ENCODE measurements at regions not wholly inside any gene's neighbourhood (a gene's known extent, or its start where the extent isn't known, plus 50 kb on each side); places are given as distances from the start of the nearest gene placed in this dataset.
"Not testable (repeated sequence)": the region's sequence is repeated elsewhere in the genome, so short reads cannot be mapped to it uniquely, and the experiment has no call there.

- Histone ChIP-seq H3K9me3 (ENCODE audit: control insufficient read depth, insufficient read depth, low read depth, low read length) (no peaks in the 10 kb centered on the region), H3K27me3 (ENCODE audit: control insufficient read depth, insufficient read depth, low read length) (no peaks in the 10 kb centered on the region), H3K4me1 (ENCODE audit: control insufficient read depth, insufficient read depth, low read length) (0 out of 2 replicates have a peak, but pooled peaks cover 2% of the 10 kb centered on the region), H3K4me3 (ENCODE audit: low read depth, low read length) (no peak overlapping the region), H3K9ac (ENCODE audit: low read length) (no peak overlapping the region), H3K36me3 (ENCODE audit: control insufficient read depth, insufficient read depth, low read length) (no peaks in the 10 kb centered on the region), H3K27ac (ENCODE audit: low read depth, low read length) (no peak overlapping the region)
These were observed 293.9 kb downstream of the QKI start for GRCh38 chr6:163708466-163708865.

GRCh38 chr6:163707387-163708355, 293.2 kb downstream of the QKI start:
- Histone ChIP-seq H3K36me3 (ENCODE audit: control insufficient read depth, insufficient read depth, low read length) (no peaks in the 10 kb centered on the region), H3K27ac (ENCODE audit: low read depth, low read length) (no peak overlapping the region), H3K4me1 (ENCODE audit: control insufficient read depth, insufficient read depth, low read length) (0 out of 2 replicates have a peak, but pooled peaks cover 2% of the 10 kb centered on the region), H3K9me3 (ENCODE audit: control insufficient read depth, insufficient read depth, low read depth, low read length) (no peaks in the 10 kb centered on the region), H3K27me3 (ENCODE audit: control insufficient read depth, insufficient read depth, low read length) (no peaks in the 10 kb centered on the region), H3K4me3 (ENCODE audit: low read depth, low read length) (no peak overlapping the region), H3K9ac (ENCODE audit: low read length) (no peak overlapping the region)

GRCh38 chr6:163706500-163707087, 292.1 kb downstream of the QKI start:
- no peak overlapping the region for H3K4me3 ChIP-seq (ENCODE audit: low read depth, low read length)
- H3K27me3 ChIP-seq (ENCODE audit: control insufficient read depth, insufficient read depth, low read length) = no peaks in the 10 kb centered on the region
- no peaks in the 10 kb centered on the region for H3K36me3 ChIP-seq (ENCODE audit: control insufficient read depth, insufficient read depth, low read length)
- H3K4me1 ChIP-seq (ENCODE audit: control insufficient read depth, insufficient read depth, low read length) = 0 out of 2 replicates have a peak, but pooled peaks cover 2% of the 10 kb centered on the region
- H3K27ac ChIP-seq (ENCODE audit: low read depth, low read length) = no peak overlapping the region
- no peaks in the 10 kb centered on the region for H3K9me3 ChIP-seq (ENCODE audit: control insufficient read depth, insufficient read depth, low read depth, low read length)
- H3K9ac ChIP-seq (ENCODE audit: low read length) = no peak overlapping the region

DNA sequence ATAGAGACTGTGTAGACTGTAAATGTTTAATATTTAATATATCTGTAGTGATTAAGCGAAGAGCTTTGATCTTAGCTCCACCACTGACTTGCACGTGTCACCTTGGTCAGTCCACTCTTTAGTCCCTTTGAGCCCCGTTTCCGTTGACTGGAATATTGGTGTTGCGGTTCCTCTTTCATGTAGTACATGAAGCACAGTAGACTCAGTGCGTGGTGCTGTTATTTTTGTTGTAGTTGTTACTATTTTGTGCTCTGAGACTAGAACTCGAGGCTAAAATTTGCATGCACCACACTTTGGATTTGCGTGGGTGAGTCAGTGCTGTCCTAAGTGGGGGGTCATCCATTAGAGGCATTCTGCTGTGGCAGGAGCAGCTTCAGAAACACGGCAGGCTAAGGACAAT, 291.4 kb downstream of the QKI start:
- Histone ChIP-seq H3K4me1 (ENCODE audit: control insufficient read depth, insufficient read depth, low read length) (0 out of 2 replicates have a peak, but pooled peaks cover 2% of the 10 kb centered on the region), H3K27ac (ENCODE audit: low read depth, low read length) (no peak overlapping the region), H3K9ac (ENCODE audit: low read length) (no peak overlapping the region)

DNA sequence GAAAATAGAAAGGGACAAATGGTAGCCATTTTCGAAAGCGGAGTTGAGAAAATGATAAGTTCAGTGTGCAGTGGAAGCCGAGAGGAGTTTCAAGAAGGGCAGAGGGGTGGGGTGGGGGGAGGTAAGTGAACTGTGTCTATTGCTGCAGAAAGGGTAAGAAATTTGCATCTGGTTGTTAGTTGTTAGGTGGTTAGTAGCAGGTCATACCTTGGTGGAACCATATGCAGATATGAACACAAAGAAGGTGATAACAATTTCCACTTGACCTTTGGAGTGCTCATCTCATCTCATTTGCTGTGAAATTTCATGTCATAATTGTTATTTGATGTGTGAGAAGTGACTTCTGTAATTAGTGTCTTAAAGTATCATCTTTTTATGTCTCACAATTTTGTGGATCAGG, 288.2 kb downstream of the QKI start:
- Histone ChIP-seq H3K4me1 (ENCODE audit: control insufficient read depth, insufficient read depth, low read length) (0 out of 2 replicates have a peak, but pooled peaks cover 2% of the 10 kb centered on the region), H3K36me3 (ENCODE audit: control insufficient read depth, insufficient read depth, low read length) (no peaks in the 10 kb centered on the region)

More for the DNA sequence above, 291.4 kb downstream of the QKI start:
- H3K27me3 ChIP-seq (ENCODE audit: control insufficient read depth, insufficient read depth, low read length) = no peaks in the 10 kb centered on the region
- H3K36me3 ChIP-seq (ENCODE audit: control insufficient read depth, insufficient read depth, low read length) = no peaks in the 10 kb centered on the region
- no peak overlapping the region for H3K4me3 ChIP-seq (ENCODE audit: low read depth, low read length)
- no peaks in the 10 kb centered on the region for H3K9me3 ChIP-seq (ENCODE audit: control insufficient read depth, insufficient read depth, low read depth, low read length)

GRCh38 chr6:163701762-163702161, 287.2 kb downstream of the QKI start:
- no peak overlapping the region for H3K27ac ChIP-seq (ENCODE audit: low read depth, low read length)
- H3K4me3 ChIP-seq (ENCODE audit: low read depth, low read length) = no peak overlapping the region
- no peaks in the 10 kb centered on the region for H3K36me3 ChIP-seq (ENCODE audit: control insufficient read depth, insufficient read depth, low read length)
- 0 out of 2 replicates have a peak, but pooled peaks cover 2% of the 10 kb centered on the region for H3K4me1 ChIP-seq (ENCODE audit: control insufficient read depth, insufficient read depth, low read length)
- H3K9ac ChIP-seq (ENCODE audit: low read length) = no peak overlapping the region
- H3K27me3 ChIP-seq (ENCODE audit: control insufficient read depth, insufficient read depth, low read length) = no peaks in the 10 kb centered on the region
- no peaks in the 10 kb centered on the region for H3K9me3 ChIP-seq (ENCODE audit: control insufficient read depth, insufficient read depth, low read depth, low read length)

More for the DNA sequence above, 288.2 kb downstream of the QKI start:
- H3K27me3 ChIP-seq (ENCODE audit: control insufficient read depth, insufficient read depth, low read length) = no peaks in the 10 kb centered on the region
- H3K9me3 ChIP-seq (ENCODE audit: control insufficient read depth, insufficient read depth, low read depth, low read length) = no peaks in the 10 kb centered on the region
- no peak overlapping the region for H3K4me3 ChIP-seq (ENCODE audit: low read depth, low read length)
- no peak overlapping the region for H3K27ac ChIP-seq (ENCODE audit: low read depth, low read length)
- H3K9ac ChIP-seq (ENCODE audit: low read length) = no peak overlapping the region

DNA sequence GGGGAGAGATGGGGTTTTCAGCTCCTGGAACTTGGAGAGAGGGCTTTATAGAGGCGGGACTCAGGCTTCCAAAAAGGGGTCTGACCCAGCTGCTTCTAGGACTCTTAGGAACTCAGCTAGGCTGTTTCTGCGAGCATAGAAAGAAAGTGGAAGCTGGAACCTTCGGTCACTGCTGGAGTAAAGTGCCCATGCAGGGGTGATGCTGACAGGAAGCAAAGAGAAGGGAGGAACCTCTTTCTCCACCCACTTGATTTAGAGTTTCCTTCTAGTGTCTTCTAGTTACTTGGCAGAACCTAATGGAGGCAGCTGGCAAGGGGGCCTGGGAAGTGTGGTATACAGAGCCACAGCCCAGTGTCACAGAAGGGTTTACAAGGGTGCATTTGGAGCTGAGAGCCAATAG, 283.6 kb downstream of the QKI start:
- H3K36me3 ChIP-seq (ENCODE audit: control insufficient read depth, insufficient read depth, low read length) = no peaks in the 10 kb centered on the region
- no peak overlapping the region for H3K27ac ChIP-seq (ENCODE audit: low read depth, low read length)
- no peak overlapping the region for H3K4me3 ChIP-seq (ENCODE audit: low read depth, low read length)
- no peaks in the 10 kb centered on the region for H3K27me3 ChIP-seq (ENCODE audit: control insufficient read depth, insufficient read depth, low read length)
- H3K4me1 ChIP-seq (ENCODE audit: control insufficient read depth, insufficient read depth, low read length) = no peaks in the 10 kb centered on the region; the same call in 1 of the 2 replicates
- H3K9me3 ChIP-seq (ENCODE audit: control insufficient read depth, insufficient read depth, low read depth, low read length) = no peaks in the 10 kb centered on the region
- no peak overlapping the region for H3K9ac ChIP-seq (ENCODE audit: low read length)

GRCh38 chr6:163696311-163696710, 281.8 kb downstream of the QKI start:
- H3K27ac ChIP-seq (ENCODE audit: low read depth, low read length); H3K9me3 ChIP-seq (ENCODE audit: control insufficient read depth, insufficient read depth, low read depth, low read length); H3K9ac ChIP-seq (ENCODE audit: low read length); H3K36me3 ChIP-seq (ENCODE audit: control insufficient read depth, insufficient read depth, low read length); H3K27me3 ChIP-seq (ENCODE audit: control insufficient read depth, insufficient read depth, low read length); H3K4me1 ChIP-seq (ENCODE audit: control insufficient read depth, insufficient read depth, low read length); H3K4me3 ChIP-seq (ENCODE audit: low read depth, low read length): not testable (repeated sequence)

GRCh38 chr6:163695414-163695864, 280.9 kb downstream of the QKI start:
- H3K4me1 ChIP-seq (ENCODE audit: control insufficient read depth, insufficient read depth, low read length) = no peaks in the 10 kb centered on the region; the same call in 1 of the 2 replicates
- no peaks in the 10 kb centered on the region for H3K27me3 ChIP-seq (ENCODE audit: control insufficient read depth, insufficient read depth, low read length)
- H3K27ac ChIP-seq (ENCODE audit: low read depth, low read length) = no peak overlapping the region
- no peaks in the 10 kb centered on the region for H3K36me3 ChIP-seq (ENCODE audit: control insufficient read depth, insufficient read depth, low read length)
- no peak overlapping the region for H3K9ac ChIP-seq (ENCODE audit: low read length)
- no peak overlapping the region for H3K4me3 ChIP-seq (ENCODE audit: low read depth, low read length)
- H3K9me3 ChIP-seq (ENCODE audit: control insufficient read depth, insufficient read depth, low read depth, low read length) = no peaks in the 10 kb centered on the region

- H3K4me3 ChIP-seq (ENCODE audit: low read depth, low read length) = no peak overlapping the region
- H3K36me3 ChIP-seq (ENCODE audit: control insufficient read depth, insufficient read depth, low read length) = no peaks in the 10 kb centered on the region
- H3K4me1 ChIP-seq (ENCODE audit: control insufficient read depth, insufficient read depth, low read length) = no peaks in the 10 kb centered on the region; the same call in 1 of the 2 replicates
- no peak overlapping the region for H3K9ac ChIP-seq (ENCODE audit: low read length)
- H3K27me3 ChIP-seq (ENCODE audit: control insufficient read depth, insufficient read depth, low read length) = no peaks in the 10 kb centered on the region
- H3K27ac ChIP-seq (ENCODE audit: low read depth, low read length) = no peak overlapping the region
- H3K9me3 ChIP-seq (ENCODE audit: control insufficient read depth, insufficient read depth, low read depth, low read length) = no peaks in the 10 kb centered on the region
These were observed 280.5 kb downstream of the QKI start for GRCh38 chr6:163694988-163695398.

GRCh38 chr6:163694072-163694471, 279.6 kb downstream of the QKI start:
- Histone ChIP-seq H3K27me3 (ENCODE audit: control insufficient read depth, insufficient read depth, low read length) (no peaks in the 10 kb centered on the region), H3K4me1 (ENCODE audit: control insufficient read depth, insufficient read depth, low read length) (no peaks in the 10 kb centered on the region; the same call in 1 of the 2 replicates), H3K9ac (ENCODE audit: low read length) (no peak overlapping the region), H3K4me3 (ENCODE audit: low read depth, low read length) (no peak overlapping the region), H3K36me3 (ENCODE audit: control insufficient read depth, insufficient read depth, low read length) (no peaks in the 10 kb centered on the region), H3K27ac (ENCODE audit: low read depth, low read length) (no peak overlapping the region), H3K9me3 (ENCODE audit: control insufficient read depth, insufficient read depth, low read depth, low read length) (no peaks in the 10 kb centered on the region)
